SK-N-MC (cell line): ENCODE measurements at regions not wholly inside any gene's neighbourhood (a gene's known extent, or its start where the extent isn't known, plus 50 kb on each side); places are given as distances from the start of the nearest gene placed in this dataset.

Experiments used
- DNase-seq: peaks from one replicate; pipeline ENCODE4 v3.0.0-alpha.2; 2011; ENCODE audit warnings: low read depth, low spot score
- H3K27ac ChIP-seq: fragments of 200-600 bp; sonication (generic); 2 replicates; pipeline ENCODE4 v1.5.1; 2016; ENCODE audit warnings: mixed run types
- H3K36me3 ChIP-seq: fragments of 200-600 bp; sonication (generic); 2 replicates; pipeline ENCODE4 v1.6.1; 2017; ENCODE audit warnings: antibody characterized with exemption, low read length, mixed read lengths; ENCODE audit not compliant: insufficient read depth
- H3K4me3 ChIP-seq: fragments of 200-600 bp; sonication (generic); 2 replicates; pipeline ENCODE4 v1.5.1; 2016
- H3K9ac ChIP-seq: fragments of 200-600 bp; sonication (generic); 2 replicates; pipeline ENCODE4 v1.8.0; 2017; ENCODE audit warnings: mixed run types, mixed read lengths; ENCODE audit not compliant: insufficient read length
- H3K9me3 ChIP-seq: fragments of 200-600 bp; sonication (generic); 2 replicates; pipeline ENCODE4 v1.6.1; 2017; ENCODE audit warnings: low read depth, mild to moderate bottlenecking, antibody characterized with exemption, low read length, moderate library complexity, mixed read lengths
- EZH2 ChIP-seq: fragments of 200-600 bp; sonication (generic); IDR thresholded peaks from one replicate; pipeline ENCODE4 v1.6.1; 2017; ENCODE audit warnings: antibody characterized with exemption
- FOXP2 ChIP-seq: optimal IDR thresholded peaks from 2 replicates; pipeline ENCODE3; 2011; ENCODE audit warnings: mild to moderate bottlenecking, moderate library complexity; ENCODE audit not compliant: insufficient read depth; ENCODE audit errors: extremely low read length, control extremely low read depth
- POLR2AphosphoS5 ChIP-seq: IDR thresholded peaks from 2 replicates; pipeline ENCODE4 v1.6.1; 2012; ENCODE audit warnings: mild to moderate bottlenecking, low read depth, low read length, borderline replicate concordance

- no peak overlapping the region for H3K9ac ChIP-seq
- H3K36me3 ChIP-seq, result no peaks in the 10 kb centered on the region
- no peak for TF ChIP-seq FOXP2
- TF ChIP-seq EZH2, result no peak
- DNase-seq, result no peak
- H3K4me3 ChIP-seq, result no peak overlapping the region
- no peak overlapping the region for H3K27ac ChIP-seq
- H3K9me3 ChIP-seq, result no peaks in the 10 kb centered on the region
Observed at GRCh38 chr5:33271606-33272005, 169.2 kb upstream of the TARS1 start.

DNA sequence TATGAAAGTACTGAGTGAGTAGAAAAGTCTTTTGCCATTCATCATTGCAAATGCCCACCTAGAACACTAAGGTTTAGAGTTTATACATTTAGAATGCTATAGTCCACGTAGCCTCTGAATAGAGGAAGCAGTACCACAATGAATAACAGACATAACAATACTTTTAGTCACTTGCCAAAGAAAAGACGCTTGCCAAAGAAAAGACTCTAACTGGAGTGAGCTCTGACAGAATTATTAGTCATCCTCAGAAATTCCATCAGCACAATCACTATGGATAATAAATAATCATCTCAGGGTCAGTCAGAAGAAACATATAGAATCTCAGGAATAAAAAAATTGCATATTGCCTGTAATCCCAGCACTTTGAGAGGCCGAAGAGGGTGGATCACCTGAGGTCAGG, 168.5 kb upstream of the TARS1 start:
- H3K9ac ChIP-seq, result no peak overlapping the region

DNA sequence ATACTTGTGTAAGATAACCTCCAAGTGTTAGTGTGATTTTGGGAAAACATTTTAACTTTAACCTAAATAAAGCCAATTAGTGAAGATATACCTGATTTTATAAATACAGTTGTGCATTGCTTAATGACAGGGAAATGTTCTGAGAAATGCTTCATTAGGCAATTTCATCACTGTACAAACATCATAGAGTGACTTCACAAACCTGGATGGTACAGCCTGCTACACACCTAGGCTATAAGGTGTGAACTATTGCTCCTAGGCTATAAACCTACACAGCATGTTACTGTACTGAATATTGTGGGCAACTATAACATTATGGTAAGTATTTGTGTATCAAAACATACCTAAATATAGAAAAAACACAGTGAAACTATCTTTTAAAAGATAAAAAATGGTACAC, 166.8 kb upstream of the TARS1 start:
- TF ChIP-seq FOXP2 (no peak), POLR2AphosphoS5 (no peak), EZH2 (no peak)
- H3K4me3 ChIP-seq, result no peak overlapping the region
- DNase-seq, result no peak
- H3K9ac ChIP-seq, result no peak overlapping the region
- H3K9me3 ChIP-seq, result no peaks in the 10 kb centered on the region
- no peaks in the 10 kb centered on the region for H3K36me3 ChIP-seq
- H3K27ac ChIP-seq, result no peak overlapping the region

More for the DNA sequence above, 168.5 kb upstream of the TARS1 start:
- Histone ChIP-seq H3K4me3 (no peak overlapping the region), H3K36me3 (no peaks in the 10 kb centered on the region), H3K27ac (no peak overlapping the region), H3K9me3 (no peaks in the 10 kb centered on the region)
- no peak for DNase-seq
- TF ChIP-seq EZH2, result no peak
- TF ChIP-seq POLR2AphosphoS5, result no peak
- TF ChIP-seq FOXP2, result no peak

- no peak for TF ChIP-seq FOXP2
- TF ChIP-seq EZH2, result no peak
- TF ChIP-seq POLR2AphosphoS5, result no peak
- no peak overlapping the region for H3K4me3 ChIP-seq
Observed at GRCh38 chr5:33275391-33275790, 165.4 kb upstream of the TARS1 start.

GRCh38 chr5:33275921-33276627, 164.7 kb upstream of the TARS1 start:
- H3K36me3 ChIP-seq, result no peaks in the 10 kb centered on the region
- H3K9me3 ChIP-seq, result no peaks in the 10 kb centered on the region
- no peak overlapping the region for H3K27ac ChIP-seq
- no peak for DNase-seq
- TF ChIP-seq EZH2 (no peak), FOXP2 (no peak), POLR2AphosphoS5 (no peak)
- no peak overlapping the region for H3K4me3 ChIP-seq
- no peak overlapping the region for H3K9ac ChIP-seq

More at GRCh38 chr5:33275391-33275790, 165.4 kb upstream of the TARS1 start:
- Histone ChIP-seq H3K9me3 (no peaks in the 10 kb centered on the region), H3K9ac (no peak overlapping the region), H3K36me3 (no peaks in the 10 kb centered on the region), H3K27ac (no peak overlapping the region)
- DNase-seq, result no peak

GRCh38 chr5:33276628-33276950, 164.2 kb upstream of the TARS1 start:
- no peak overlapping the region for H3K27ac ChIP-seq
- no peaks in the 10 kb centered on the region for H3K36me3 ChIP-seq
- no peak overlapping the region for H3K9ac ChIP-seq
- no peak overlapping the region for H3K4me3 ChIP-seq
- no peak for TF ChIP-seq FOXP2
- no peak for TF ChIP-seq EZH2
- no peak for TF ChIP-seq POLR2AphosphoS5
- no peak for DNase-seq
- H3K9me3 ChIP-seq, result no peaks in the 10 kb centered on the region

DNA sequence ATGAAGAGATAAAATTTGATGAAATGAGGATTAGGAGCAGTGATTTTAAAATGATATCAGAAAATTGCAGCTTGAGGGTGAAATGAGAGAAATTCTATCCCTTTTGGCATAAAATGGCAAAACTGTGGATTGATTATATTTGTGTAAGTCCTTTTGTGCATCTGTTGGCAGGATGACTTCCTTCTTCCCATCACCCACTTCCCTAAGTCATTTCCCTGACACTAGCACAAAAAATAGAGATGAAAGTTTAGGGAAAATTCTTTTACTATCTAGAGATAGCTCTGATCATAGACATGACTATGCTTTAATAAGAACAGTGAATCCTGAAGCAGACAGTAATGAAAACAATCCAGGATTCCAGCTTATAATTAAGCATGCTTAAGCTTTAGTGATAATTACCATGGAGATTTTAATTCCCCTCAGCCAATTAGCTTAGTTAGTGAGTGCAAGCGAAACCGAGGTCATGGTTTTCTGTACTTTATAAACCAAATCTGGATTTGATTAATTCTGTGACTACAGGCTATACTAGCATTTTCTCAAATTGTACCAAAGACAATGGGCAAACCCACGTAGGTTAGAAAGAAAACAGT, 163.6 kb upstream of the TARS1 start:
- no peak for TF ChIP-seq POLR2AphosphoS5
- no peak for TF ChIP-seq FOXP2
- no peak for TF ChIP-seq EZH2
- no peak overlapping the region for H3K9ac ChIP-seq
- no peaks in the 10 kb centered on the region for H3K36me3 ChIP-seq
- H3K27ac ChIP-seq, result no peak overlapping the region
- H3K4me3 ChIP-seq, result no peak overlapping the region
- no peaks in the 10 kb centered on the region for H3K9me3 ChIP-seq
- DNase-seq, result no peak

- Histone ChIP-seq H3K9me3 (no peaks in the 10 kb centered on the region), H3K4me3 (no peak overlapping the region), H3K36me3 (no peaks in the 10 kb centered on the region), H3K27ac (no peak overlapping the region), H3K9ac (no peak overlapping the region)
- no peak for DNase-seq
- no peak for TF ChIP-seq FOXP2
- TF ChIP-seq EZH2, result no peak
- no peak for TF ChIP-seq POLR2AphosphoS5
Observed at GRCh38 chr5:33281431-33281843, 159.3 kb upstream of the TARS1 start.

GRCh38 chr5:33282157-33282556, 158.6 kb upstream of the TARS1 start:
- Histone ChIP-seq H3K36me3 (no peaks in the 10 kb centered on the region), H3K9me3 (no peaks in the 10 kb centered on the region), H3K27ac (no peak overlapping the region), H3K9ac (no peak overlapping the region), H3K4me3 (no peak overlapping the region)
- no peak for DNase-seq
- TF ChIP-seq EZH2 (no peak), FOXP2 (no peak), POLR2AphosphoS5 (no peak)
